ENCODE measurements at regions not wholly inside any gene's neighbourhood (a gene's known extent, or its start where the extent isn't known, plus 50 kb on each side); places are given as distances from the start of the nearest gene placed in this dataset.
"Not testable (repeated sequence)": the region's sequence is repeated elsewhere in the genome, so short reads cannot be mapped to it uniquely, and the experiment has no call there.

DNA sequence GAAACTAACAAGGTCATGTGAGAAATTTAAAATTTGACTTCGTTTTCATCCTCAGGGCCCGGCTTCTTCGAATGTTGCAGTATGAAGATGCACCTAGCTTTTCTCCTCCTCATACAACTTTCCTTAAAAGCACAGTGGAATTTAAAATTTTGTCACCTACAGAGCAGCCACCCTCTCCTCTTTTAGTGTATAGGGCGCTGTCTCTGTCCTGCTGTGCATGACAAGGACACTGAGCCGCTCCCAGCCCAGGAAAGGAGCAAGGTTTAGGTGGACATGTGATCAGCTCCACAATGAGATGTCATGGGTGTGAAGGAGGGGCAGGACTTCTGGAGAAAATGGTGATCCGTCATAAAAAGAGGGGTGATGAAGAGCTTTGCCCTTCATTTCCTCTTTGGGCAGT is 1185.4 kb downstream of the RPIA start:
- TF ChIP-seq SNAI2 (CRISPR knock-in tag; IDR thresholded peaks at IDR 0.05); BACH2 (CRISPR knock-in tag; IDR thresholded peaks at IDR 0.05; ENCODE audit: borderline replicate concordance); RARB (CRISPR knock-in tag; IDR thresholded peaks at IDR 0.05); TCF4 (CRISPR knock-in tag; IDR thresholded peaks at IDR 0.05; ENCODE audit: borderline replicate concordance); ZNF8 (CRISPR knock-in tag; IDR thresholded peaks at IDR 0.05); ZFP3 (CRISPR knock-in tag; IDR thresholded peaks at IDR 0.05); PPARA (CRISPR knock-in tag; IDR thresholded peaks at IDR 0.05; ENCODE audit: borderline replicate concordance): not testable (repeated sequence)
- TF ChIP-seq, protein P1, sequence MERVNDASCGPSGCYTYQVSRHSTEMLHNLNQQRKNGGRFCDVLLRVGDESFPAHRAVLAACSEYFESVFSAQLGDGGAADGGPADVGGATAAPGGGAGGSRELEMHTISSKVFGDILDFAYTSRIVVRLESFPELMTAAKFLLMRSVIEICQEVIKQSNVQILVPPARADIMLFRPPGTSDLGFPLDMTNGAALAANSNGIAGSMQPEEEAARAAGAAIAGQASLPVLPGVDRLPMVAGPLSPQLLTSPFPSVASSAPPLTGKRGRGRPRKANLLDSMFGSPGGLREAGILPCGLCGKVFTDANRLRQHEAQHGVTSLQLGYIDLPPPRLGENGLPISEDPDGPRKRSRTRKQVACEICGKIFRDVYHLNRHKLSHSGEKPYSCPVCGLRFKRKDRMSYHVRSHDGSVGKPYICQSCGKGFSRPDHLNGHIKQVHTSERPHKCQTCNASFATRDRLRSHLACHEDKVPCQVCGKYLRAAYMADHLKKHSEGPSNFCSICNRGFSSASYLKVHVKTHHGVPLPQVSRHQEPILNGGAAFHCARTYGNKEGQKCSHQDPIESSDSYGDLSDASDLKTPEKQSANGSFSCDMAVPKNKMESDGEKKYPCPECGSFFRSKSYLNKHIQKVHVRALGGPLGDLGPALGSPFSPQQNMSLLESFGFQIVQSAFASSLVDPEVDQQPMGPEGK (CRISPR knock-in tag; IDR thresholded peaks at IDR 0.05; ENCODE audit: borderline replicate concordance) = not testable (repeated sequence)
- TF ChIP-seq, protein P2, sequence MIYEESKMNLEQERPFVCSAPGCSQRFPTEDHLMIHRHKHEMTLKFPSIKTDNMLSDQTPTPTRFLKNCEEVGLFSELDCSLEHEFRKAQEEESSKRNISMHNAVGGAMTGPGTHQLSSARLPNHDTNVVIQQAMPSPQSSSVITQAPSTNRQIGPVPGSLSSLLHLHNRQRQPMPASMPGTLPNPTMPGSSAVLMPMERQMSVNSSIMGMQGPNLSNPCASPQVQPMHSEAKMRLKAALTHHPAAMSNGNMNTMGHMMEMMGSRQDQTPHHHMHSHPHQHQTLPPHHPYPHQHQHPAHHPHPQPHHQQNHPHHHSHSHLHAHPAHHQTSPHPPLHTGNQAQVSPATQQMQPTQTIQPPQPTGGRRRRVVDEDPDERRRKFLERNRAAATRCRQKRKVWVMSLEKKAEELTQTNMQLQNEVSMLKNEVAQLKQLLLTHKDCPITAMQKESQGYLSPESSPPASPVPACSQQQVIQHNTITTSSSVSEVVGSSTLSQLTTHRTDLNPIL (CRISPR knock-in tag; IDR thresholded peaks at IDR 0.05; ENCODE audit: low read depth) = not testable (repeated sequence)
- TF ChIP-seq, protein P3, sequence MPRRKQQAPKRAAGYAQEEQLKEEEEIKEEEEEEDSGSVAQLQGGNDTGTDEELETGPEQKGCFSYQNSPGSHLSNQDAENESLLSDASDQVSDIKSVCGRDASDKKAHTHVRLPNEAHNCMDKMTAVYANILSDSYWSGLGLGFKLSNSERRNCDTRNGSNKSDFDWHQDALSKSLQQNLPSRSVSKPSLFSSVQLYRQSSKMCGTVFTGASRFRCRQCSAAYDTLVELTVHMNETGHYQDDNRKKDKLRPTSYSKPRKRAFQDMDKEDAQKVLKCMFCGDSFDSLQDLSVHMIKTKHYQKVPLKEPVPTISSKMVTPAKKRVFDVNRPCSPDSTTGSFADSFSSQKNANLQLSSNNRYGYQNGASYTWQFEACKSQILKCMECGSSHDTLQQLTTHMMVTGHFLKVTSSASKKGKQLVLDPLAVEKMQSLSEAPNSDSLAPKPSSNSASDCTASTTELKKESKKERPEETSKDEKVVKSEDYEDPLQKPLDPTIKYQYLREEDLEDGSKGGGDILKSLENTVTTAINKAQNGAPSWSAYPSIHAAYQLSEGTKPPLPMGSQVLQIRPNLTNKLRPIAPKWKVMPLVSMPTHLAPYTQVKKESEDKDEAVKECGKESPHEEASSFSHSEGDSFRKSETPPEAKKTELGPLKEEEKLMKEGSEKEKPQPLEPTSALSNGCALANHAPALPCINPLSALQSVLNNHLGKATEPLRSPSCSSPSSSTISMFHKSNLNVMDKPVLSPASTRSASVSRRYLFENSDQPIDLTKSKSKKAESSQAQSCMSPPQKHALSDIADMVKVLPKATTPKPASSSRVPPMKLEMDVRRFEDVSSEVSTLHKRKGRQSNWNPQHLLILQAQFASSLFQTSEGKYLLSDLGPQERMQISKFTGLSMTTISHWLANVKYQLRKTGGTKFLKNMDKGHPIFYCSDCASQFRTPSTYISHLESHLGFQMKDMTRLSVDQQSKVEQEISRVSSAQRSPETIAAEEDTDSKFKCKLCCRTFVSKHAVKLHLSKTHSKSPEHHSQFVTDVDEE (CRISPR knock-in tag; IDR thresholded peaks at IDR 0.05) = not testable (repeated sequence)
